A549 (cell line): ENCODE measurements at regions not wholly inside any gene's neighbourhood (a gene's known extent, or its start where the extent isn't known, plus 50 kb on each side); places are given as distances from the start of the nearest gene placed in this dataset.
A peak's percentile ranks its signal among the peaks of the same experiment; 100 is the strongest.

Experiments
- ATAC-seq, 2 experiments: fragments of 200-7000 bp in 1 of 2; fragments of >200 bp in 1 of 2; cut with Nextera tagmentation in 1 of 2; cut with Tn5 transposase in 1 of 2; 3 replicates each; pipeline versions ENCODE4 v1.8.0 to v1.9.1; 2018 to 2020; ENCODE audit warnings: mild to moderate bottlenecking in 1 of 2, moderate library complexity in 1 of 2
- CTCF ChIA-PET: fragments of 300-600 bp; sonication (Branson Sonifier 250); formaldehyde crosslinking; extraction: SDS; loops from one replicate; lab custom pipeline; 2021; ENCODE audit warnings: antibody characterized with exemption, inconsistent platforms; lab: Yijun Ruan, JAX
- POLR2A ChIA-PET: fragments of 350-600 bp; formaldehyde crosslinking; extraction: SDS; loops from one replicate; lab custom pipeline; 2021; ENCODE audit warnings: antibody characterized with exemption, inconsistent platforms; lab: Yijun Ruan, JAX
- DNase-seq, 2 experiments: peaks; one replicate each; pipeline versions ENCODE4 v3.0.0 to v3.0.0-alpha.2; 2011 to 2016; ENCODE audit warnings: low read depth in 1 of 2, low spot score in 1 of 2
- FAIRE-seq: peaks from 2 replicates; lab custom pipeline; 2011; peaks lifted over from hg19 to GRCh38; lab: Jason Lieb, UNC
- H3K27ac ChIP-seq, 2 experiments: fragments of >200 bp; sonication (Bioruptor Twin); formaldehyde crosslinking; 3 replicates each; pipeline ENCODE4 v1.5.1; 2016 to 2017
- H3K4me1 ChIP-seq: fragments of >200 bp; sonication (Bioruptor Twin); formaldehyde crosslinking; 3 replicates; pipeline ENCODE4 v1.6.1; 2016
- H3K4me2 ChIP-seq: fragments of >200 bp; sonication (Bioruptor Twin); formaldehyde crosslinking; 3 replicates; pipeline ENCODE4 v1.6.1; 2016
- H3K4me3 ChIP-seq: fragments of >200 bp; sonication (Bioruptor Twin); formaldehyde crosslinking; 3 replicates; pipeline ENCODE4 v1.5.1; 2016
- H3K9me3 ChIP-seq: fragments of >200 bp; sonication (Bioruptor Twin); formaldehyde crosslinking; 3 replicates; pipeline ENCODE4 v1.6.1; 2016
- CBX2 ChIP-seq: fragments of 200-600 bp; sonication (generic); IDR thresholded peaks from 2 replicates; pipeline ENCODE4 v1.6.1; 2016; ENCODE audit warnings: low read depth, mild to moderate bottlenecking, borderline replicate concordance
- CBX8 ChIP-seq: fragments of 200-600 bp; sonication (generic); IDR thresholded peaks from 2 replicates; pipeline ENCODE4 v1.6.1; 2016
- CHD2 ChIP-seq: fragments of 150-350 bp; IDR thresholded peaks from 2 replicates; pipeline ENCODE4 v1.6.1; 2014; ENCODE audit warnings: low read length; ENCODE audit not compliant: partially characterized antibody
- CHD4 ChIP-seq: fragments of 200-600 bp; sonication (generic); IDR thresholded peaks from 2 replicates; pipeline ENCODE4 v1.6.1; 2016; ENCODE audit warnings: antibody characterized with exemption, mild to moderate bottlenecking, borderline replicate concordance
- FOXS1 ChIP-seq: fragments of 250-450 bp; sonication (Bioruptor Pico); IDR thresholded peaks from 2 replicates; pipeline ENCODE4 v1.5.0; 2020; ENCODE audit warnings: mild to moderate bottlenecking, moderate library complexity
- KDM5A ChIP-seq: fragments of 200-600 bp; sonication (generic); IDR thresholded peaks from 2 replicates; pipeline ENCODE4 v1.6.1; 2016; ENCODE audit warnings: antibody characterized with exemption, mild to moderate bottlenecking
- MAFK ChIP-seq: fragments of 450-650 bp; IDR thresholded peaks from 2 replicates; pipeline ENCODE4 v1.6.1; 2014; ENCODE audit not compliant: partially characterized antibody
- NPAS2 ChIP-seq: fragments of 250-450 bp; sonication (Bioruptor Pico); IDR thresholded peaks from 2 replicates; pipeline ENCODE4 v1.8.0; 2022; ENCODE audit warnings: mild to moderate bottlenecking, moderate library complexity, borderline replicate concordance
- POLR2A ChIP-seq: IDR thresholded peaks from 2 replicates; pipeline ENCODE4 v1.6.1; 2012; ENCODE audit warnings: mild to moderate bottlenecking, low read length
- RFX5 ChIP-seq: fragments of 450-650 bp; IDR thresholded peaks from 2 replicates; pipeline ENCODE4 v1.7.1; 2014; ENCODE audit warnings: antibody characterized with exemption, mild to moderate bottlenecking, moderate library complexity
- RNF2 ChIP-seq: fragments of 200-600 bp; sonication (generic); IDR thresholded peaks from 2 replicates; pipeline ENCODE4 v1.6.1; 2016; ENCODE audit warnings: low read depth, mild to moderate bottlenecking, antibody characterized with exemption, moderate library complexity, borderline replicate concordance
- SMC3 ChIP-seq: fragments of >200 bp; sonication (Bioruptor Twin); formaldehyde crosslinking; IDR thresholded peaks from 3 replicates; pipeline ENCODE4 v1.6.1; 2018; ENCODE audit warnings: inconsistent platforms
- TP53 ChIP-seq: fragments of 250-450 bp; sonication (Bioruptor Pico); IDR thresholded peaks from 2 replicates; pipeline ENCODE4 v1.5.0; 2021; ENCODE audit warnings: mild to moderate bottlenecking, moderate library complexity
- USF2 ChIP-seq: fragments of 450-650 bp; IDR thresholded peaks from 2 replicates; pipeline ENCODE4 v1.6.1; 2014; ENCODE audit warnings: antibody characterized with exemption
- ZSCAN20 ChIP-seq: fragments of 250-450 bp; sonication (Bioruptor Pico); IDR thresholded peaks from 2 replicates; pipeline ENCODE4 v1.8.0; 2022; ENCODE audit warnings: mild to moderate bottlenecking, moderate library complexity
- WGBS: methylation state at CpG from one replicate; pipeline ENCODE4 v1.1.6; 2017; ENCODE audit errors: missing lambda C conversion rate; 5-methylcytosine and 5-hydroxymethylcytosine counted together
- TF ChIP-seq, protein P1 (sequence below): fragments of >200 bp; sonication (Bioruptor Twin); formaldehyde crosslinking; IDR thresholded peaks from 2 replicates; pipeline ENCODE4 v1.6.1; 2016
- TF ChIP-seq, protein P2 (sequence below): fragments of 200-600 bp; sonication (generic); IDR thresholded peaks from 2 replicates; pipeline ENCODE4 v1.6.1; 2016; ENCODE audit warnings: antibody characterized with exemption, mild to moderate bottlenecking, moderate library complexity

DNA sequence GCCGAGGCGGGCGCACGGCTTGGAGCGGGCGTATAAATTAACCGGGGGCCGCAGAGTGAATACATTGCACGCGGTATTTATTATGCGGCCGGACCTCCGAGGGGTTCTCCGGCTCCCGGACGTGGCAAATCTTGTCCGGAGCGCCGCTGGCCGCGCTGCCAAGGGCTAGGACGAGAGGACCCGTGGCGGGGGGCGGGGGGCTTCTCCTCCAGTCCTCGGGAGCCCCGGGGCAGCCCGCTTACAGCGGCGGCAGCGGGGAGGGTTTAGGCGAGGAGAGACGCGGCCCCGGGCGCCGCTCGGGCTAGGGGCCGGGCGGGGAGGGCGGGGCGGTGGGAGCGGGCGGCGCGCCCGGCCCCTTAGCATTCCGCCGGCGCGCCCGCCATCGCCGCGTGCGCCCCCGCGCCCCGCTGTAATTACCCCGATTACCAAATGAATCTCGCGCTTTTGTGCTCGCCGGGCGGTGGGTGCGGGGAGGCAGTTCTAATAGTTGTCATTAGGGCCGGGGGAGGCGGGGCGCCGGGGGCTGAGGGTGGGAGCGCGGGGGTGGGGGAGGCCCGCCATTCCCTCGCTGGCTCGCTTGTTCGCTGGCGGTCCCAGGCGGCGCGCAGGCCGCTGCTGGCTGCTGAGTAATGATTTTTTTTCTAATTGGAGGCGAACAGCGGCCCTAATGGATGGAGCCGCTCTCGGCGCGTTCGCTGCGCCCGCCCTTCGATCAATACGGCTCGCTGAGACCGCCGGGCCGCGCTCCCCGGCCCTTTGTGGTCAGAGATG is 276.6 kb downstream of the BCOR start:
- ATAC-seq (peak in 1 of 2 experiments; percentile 68; a peak in 3 of 6 replicates), DNase-seq (peak in 1 of 2 experiments; percentile 33), FAIRE-seq (no peak)
- POLR2A ChIA-PET: no interaction called here
- peak overlapping the region; percentile 93 for H3K4me2 ChIP-seq
- TF ChIP-seq NPAS2 (CRISPR knock-in tag): no peak
- no peak for TF ChIP-seq CBX8
- TF ChIP-seq CHD4: no peak
- no peak for TF ChIP-seq CHD2
- TF ChIP-seq TP53: no peak
- TF ChIP-seq RFX5: no peak
- no peak for TF ChIP-seq FOXS1 (CRISPR knock-in tag)
- TF ChIP-seq MAFK: no peak
- no peak for TF ChIP-seq USF2
- TF ChIP-seq KDM5A: no peak
- no peak for TF ChIP-seq POLR2A
- TF ChIP-seq, protein P1, sequence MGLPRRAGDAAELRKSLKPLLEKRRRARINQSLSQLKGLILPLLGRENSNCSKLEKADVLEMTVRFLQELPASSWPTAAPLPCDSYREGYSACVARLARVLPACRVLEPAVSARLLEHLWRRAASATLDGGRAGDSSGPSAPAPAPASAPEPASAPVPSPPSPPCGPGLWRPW: no peak
- no peak for TF ChIP-seq CBX2
- 63% methylated on average over 45 of the region's 98 CpGs for WGBS
- peak overlapping the region; percentile 63 for H3K4me3 ChIP-seq
- CTCF ChIA-PET: no interaction called here
- peaks cover 16% of the 10 kb centered on the region; the same call in 1 of the 3 replicates for H3K4me1 ChIP-seq
- H3K27ac ChIP-seq: peak overlapping the region; percentile 77 to 92
- H3K9me3 ChIP-seq: no peaks in the 10 kb centered on the region

GRCh38 chrX:39821709-39822095 is 276.1 kb downstream of the BCOR start:
- Histone ChIP-seq H3K4me3 (peak overlapping the region; percentile 63), H3K9me3 (no peaks in the 10 kb centered on the region), H3K4me2 (peak overlapping the region; percentile 93), H3K4me1 (peaks cover 16% of the 10 kb centered on the region), H3K27ac (peak overlapping the region; percentile 77 to 92; a peak in 5 of 6 replicates)
- CTCF ChIA-PET: no interaction called here
- 89% methylated on average over 10 of the region's 26 CpGs for WGBS
- FAIRE-seq (no peak), DNase-seq (no peak), ATAC-seq (no peak)
- POLR2A ChIA-PET: no interaction called here
- TF ChIP-seq SMC3: no peak
- no peak for TF ChIP-seq USF2
- no peak for TF ChIP-seq RNF2
- TF ChIP-seq CHD4: no peak
- TF ChIP-seq ZSCAN20 (CRISPR knock-in tag): no peak
- TF ChIP-seq, protein P1: no peak
- TF ChIP-seq, protein P2, sequence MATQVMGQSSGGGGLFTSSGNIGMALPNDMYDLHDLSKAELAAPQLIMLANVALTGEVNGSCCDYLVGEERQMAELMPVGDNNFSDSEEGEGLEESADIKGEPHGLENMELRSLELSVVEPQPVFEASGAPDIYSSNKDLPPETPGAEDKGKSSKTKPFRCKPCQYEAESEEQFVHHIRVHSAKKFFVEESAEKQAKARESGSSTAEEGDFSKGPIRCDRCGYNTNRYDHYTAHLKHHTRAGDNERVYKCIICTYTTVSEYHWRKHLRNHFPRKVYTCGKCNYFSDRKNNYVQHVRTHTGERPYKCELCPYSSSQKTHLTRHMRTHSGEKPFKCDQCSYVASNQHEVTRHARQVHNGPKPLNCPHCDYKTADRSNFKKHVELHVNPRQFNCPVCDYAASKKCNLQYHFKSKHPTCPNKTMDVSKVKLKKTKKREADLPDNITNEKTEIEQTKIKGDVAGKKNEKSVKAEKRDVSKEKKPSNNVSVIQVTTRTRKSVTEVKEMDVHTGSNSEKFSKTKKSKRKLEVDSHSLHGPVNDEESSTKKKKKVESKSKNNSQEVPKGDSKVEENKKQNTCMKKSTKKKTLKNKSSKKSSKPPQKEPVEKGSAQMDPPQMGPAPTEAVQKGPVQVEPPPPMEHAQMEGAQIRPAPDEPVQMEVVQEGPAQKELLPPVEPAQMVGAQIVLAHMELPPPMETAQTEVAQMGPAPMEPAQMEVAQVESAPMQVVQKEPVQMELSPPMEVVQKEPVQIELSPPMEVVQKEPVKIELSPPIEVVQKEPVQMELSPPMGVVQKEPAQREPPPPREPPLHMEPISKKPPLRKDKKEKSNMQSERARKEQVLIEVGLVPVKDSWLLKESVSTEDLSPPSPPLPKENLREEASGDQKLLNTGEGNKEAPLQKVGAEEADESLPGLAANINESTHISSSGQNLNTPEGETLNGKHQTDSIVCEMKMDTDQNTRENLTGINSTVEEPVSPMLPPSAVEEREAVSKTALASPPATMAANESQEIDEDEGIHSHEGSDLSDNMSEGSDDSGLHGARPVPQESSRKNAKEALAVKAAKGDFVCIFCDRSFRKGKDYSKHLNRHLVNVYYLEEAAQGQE: no peak
